Stomach (tissue), 4 donors: ENCODE measurements at regions not wholly inside any gene's neighbourhood (a gene's known extent, or its start where the extent isn't known, plus 50 kb on each side); places are given as distances from the start of the nearest gene placed in this dataset.

ENCODE experiments used
- EP300 ChIP-seq: sonication (generic); formaldehyde crosslinking; IDR thresholded peaks from one replicate; pipeline ENCODE4 v1.6.1; 2017; ENCODE audit warnings: antibody characterized with exemption
- POLR2A ChIP-seq, 4 donors: fragments of 450-650 bp; IDR thresholded peaks; one replicate each; pipeline ENCODE4 v1.6.1; 2016; ENCODE audit warnings: antibody characterized with exemption in 4 of 4, control low read depth in 2 of 4, mild to moderate bottlenecking in 1 of 4, moderate library complexity in 1 of 4
- POLR2AphosphoS5 ChIP-seq, 3 donors: sonication (generic); formaldehyde crosslinking; IDR thresholded peaks; one replicate each; pipeline ENCODE4 v1.6.1; 2016; ENCODE audit warnings: antibody characterized with exemption in 3 of 3
- TF ChIP-seq, protein P1 (sequence below), 7 experiments: fragments of 450-650 bp in 4 of 7; fragments of 200-600 bp in 3 of 7; sonication (generic) in 3 of 7; IDR thresholded peaks; one replicate each; pipeline ENCODE4 v1.5.1; 2016 to 2019; ENCODE audit warnings: antibody characterized with exemption in 7 of 7, control low read depth in 2 of 7, mild to moderate bottlenecking in 1 of 7

GRCh38 chr12:16492240-16492639 is 113.7 kb downstream of the LMO3 start:
- TF ChIP-seq, protein P1, sequence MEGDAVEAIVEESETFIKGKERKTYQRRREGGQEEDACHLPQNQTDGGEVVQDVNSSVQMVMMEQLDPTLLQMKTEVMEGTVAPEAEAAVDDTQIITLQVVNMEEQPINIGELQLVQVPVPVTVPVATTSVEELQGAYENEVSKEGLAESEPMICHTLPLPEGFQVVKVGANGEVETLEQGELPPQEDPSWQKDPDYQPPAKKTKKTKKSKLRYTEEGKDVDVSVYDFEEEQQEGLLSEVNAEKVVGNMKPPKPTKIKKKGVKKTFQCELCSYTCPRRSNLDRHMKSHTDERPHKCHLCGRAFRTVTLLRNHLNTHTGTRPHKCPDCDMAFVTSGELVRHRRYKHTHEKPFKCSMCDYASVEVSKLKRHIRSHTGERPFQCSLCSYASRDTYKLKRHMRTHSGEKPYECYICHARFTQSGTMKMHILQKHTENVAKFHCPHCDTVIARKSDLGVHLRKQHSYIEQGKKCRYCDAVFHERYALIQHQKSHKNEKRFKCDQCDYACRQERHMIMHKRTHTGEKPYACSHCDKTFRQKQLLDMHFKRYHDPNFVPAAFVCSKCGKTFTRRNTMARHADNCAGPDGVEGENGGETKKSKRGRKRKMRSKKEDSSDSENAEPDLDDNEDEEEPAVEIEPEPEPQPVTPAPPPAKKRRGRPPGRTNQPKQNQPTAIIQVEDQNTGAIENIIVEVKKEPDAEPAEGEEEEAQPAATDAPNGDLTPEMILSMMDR (IDR thresholded peaks at IDR 0.05) = no peak
- TF ChIP-seq EP300 = no peak
- TF ChIP-seq POLR2A (IDR thresholded peaks at IDR 0.05) = no peak
- no peak for TF ChIP-seq POLR2AphosphoS5 (IDR thresholded peaks at IDR 0.05)
